DND-41 (cell line): ENCODE measurements at regions not wholly inside any gene's neighbourhood (a gene's known extent, or its start where the extent isn't known, plus 50 kb on each side); places are given as distances from the start of the nearest gene placed in this dataset.

Experiments used
- ATAC-seq: fragments of 200-7000 bp; cut with Tn5 transposase; 3 replicates; pipeline ENCODE4 v1.9.1; 2021; ENCODE audit warnings: low read depth; ENCODE audit not compliant: insufficient read depth
- DNase-seq: peaks from one replicate; pipeline ENCODE4 v3.0.0-alpha.2; 2020
- H2AFZ ChIP-seq: 2 replicates; pipeline ENCODE4 v1.6.0; 2012; ENCODE audit warnings: low read depth, low read length
- H3K27ac ChIP-seq: 2 replicates; pipeline ENCODE4 v1.5.1; 2012; ENCODE audit warnings: low read length, inconsistent platforms
- H3K27me3 ChIP-seq: fragments of 200-600 bp; sonication (generic); 2 replicates; pipeline ENCODE4 v1.6.0; 2012; ENCODE audit warnings: low read length, mild to moderate bottlenecking, inconsistent platforms; ENCODE audit not compliant: insufficient read depth, poor library complexity
- H3K36me3 ChIP-seq: 2 replicates; pipeline ENCODE4 v1.5.1; 2012; ENCODE audit warnings: low read length, inconsistent platforms; ENCODE audit not compliant: insufficient read depth
- H3K4me1 ChIP-seq: 2 replicates; pipeline ENCODE4 v1.5.1; 2012; ENCODE audit warnings: mild to moderate bottlenecking, low read length; ENCODE audit not compliant: insufficient read depth
- H3K4me2 ChIP-seq: 2 replicates; pipeline ENCODE4 v1.6.0; 2012; ENCODE audit warnings: mild to moderate bottlenecking, moderate library complexity, low read length, inconsistent platforms; ENCODE audit not compliant: insufficient read depth
- H3K4me3 ChIP-seq, 2 experiments: fragments of 200-600 bp in 1 of 2; shearing (Covaris generic) in 1 of 2; 2 replicates each; pipeline ENCODE4 v1.5.1; 2012 to 2016; ENCODE audit warnings: inconsistent platforms in 2 of 2, low read length in 2 of 2, mild to moderate bottlenecking in 2 of 2, low read depth in 1 of 2, moderate library complexity in 1 of 2
- H3K79me2 ChIP-seq: 2 replicates; pipeline ENCODE4 v1.6.0; 2012; ENCODE audit warnings: low read length, inconsistent platforms; ENCODE audit not compliant: insufficient read depth
- H3K9ac ChIP-seq: 2 replicates; pipeline ENCODE4 v1.6.0; 2012; ENCODE audit warnings: low read depth, mild to moderate bottlenecking, inconsistent platforms, low read length, moderate library complexity
- H3K9me3 ChIP-seq: 2 replicates; pipeline ENCODE4 v1.5.1; 2012; ENCODE audit warnings: low read length, moderate library complexity, mild to moderate bottlenecking, inconsistent platforms; ENCODE audit not compliant: insufficient read depth, severe bottlenecking
- H4K20me1 ChIP-seq: 2 replicates; pipeline ENCODE4 v1.6.0; 2012; ENCODE audit warnings: low read length; ENCODE audit not compliant: insufficient read depth
- EZH2 ChIP-seq: IDR thresholded peaks from 3 replicates; pipeline ENCODE4 v1.6.1; 2012; ENCODE audit warnings: borderline replicate concordance, low read depth, mild to moderate bottlenecking, moderate library complexity, low read length, inconsistent platforms; ENCODE audit not compliant: severe bottlenecking
- TF ChIP-seq, protein P1 (sequence below): IDR thresholded peaks from 2 replicates; pipeline ENCODE4 v1.5.1; 2012; ENCODE audit warnings: borderline replicate concordance, low read length, moderate library complexity, mild to moderate bottlenecking; ENCODE audit not compliant: poor library complexity, severe bottlenecking; ENCODE audit errors: extremely low read depth

DNA sequence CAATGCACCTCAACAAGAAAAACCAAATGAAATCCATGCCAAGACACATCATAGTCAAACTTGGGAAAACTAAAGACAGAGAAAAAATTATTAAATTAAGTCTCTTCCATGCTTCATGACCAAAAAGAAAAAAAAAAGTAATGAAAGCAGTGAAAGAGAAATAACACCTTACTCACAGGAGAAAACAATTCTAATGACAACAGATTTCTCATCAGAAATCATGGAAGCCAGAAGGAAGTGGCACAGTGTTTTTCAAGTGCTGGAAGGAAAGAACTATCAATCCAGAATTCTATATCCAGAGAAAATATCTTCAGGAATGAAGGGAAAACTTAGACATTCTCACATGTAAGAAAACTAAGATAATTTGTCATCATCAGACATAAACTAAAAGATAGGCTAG, 71.1 kb upstream of the NUDT4 start:
- ATAC-seq: no peak
- TF ChIP-seq, protein P1, sequence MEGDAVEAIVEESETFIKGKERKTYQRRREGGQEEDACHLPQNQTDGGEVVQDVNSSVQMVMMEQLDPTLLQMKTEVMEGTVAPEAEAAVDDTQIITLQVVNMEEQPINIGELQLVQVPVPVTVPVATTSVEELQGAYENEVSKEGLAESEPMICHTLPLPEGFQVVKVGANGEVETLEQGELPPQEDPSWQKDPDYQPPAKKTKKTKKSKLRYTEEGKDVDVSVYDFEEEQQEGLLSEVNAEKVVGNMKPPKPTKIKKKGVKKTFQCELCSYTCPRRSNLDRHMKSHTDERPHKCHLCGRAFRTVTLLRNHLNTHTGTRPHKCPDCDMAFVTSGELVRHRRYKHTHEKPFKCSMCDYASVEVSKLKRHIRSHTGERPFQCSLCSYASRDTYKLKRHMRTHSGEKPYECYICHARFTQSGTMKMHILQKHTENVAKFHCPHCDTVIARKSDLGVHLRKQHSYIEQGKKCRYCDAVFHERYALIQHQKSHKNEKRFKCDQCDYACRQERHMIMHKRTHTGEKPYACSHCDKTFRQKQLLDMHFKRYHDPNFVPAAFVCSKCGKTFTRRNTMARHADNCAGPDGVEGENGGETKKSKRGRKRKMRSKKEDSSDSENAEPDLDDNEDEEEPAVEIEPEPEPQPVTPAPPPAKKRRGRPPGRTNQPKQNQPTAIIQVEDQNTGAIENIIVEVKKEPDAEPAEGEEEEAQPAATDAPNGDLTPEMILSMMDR: no peak
- TF ChIP-seq EZH2: no peak

GRCh38 chr12:93308281-93308680, 69.4 kb upstream of the NUDT4 start:
- no peak overlapping the region for H3K4me2 ChIP-seq
- H3K79me2 ChIP-seq: no peaks in the 10 kb centered on the region
- TF ChIP-seq, protein P1: no peak
- TF ChIP-seq EZH2: no peak
- no peaks in the 10 kb centered on the region for H4K20me1 ChIP-seq
- H3K27ac ChIP-seq: no peak overlapping the region
- DNase-seq (no peak), ATAC-seq (no peak)
- no peak overlapping the region for H3K9ac ChIP-seq
- H3K36me3 ChIP-seq: no peaks in the 10 kb centered on the region
- H2AFZ ChIP-seq: no peak overlapping the region
- no peak overlapping the region for H3K4me3 ChIP-seq
- no peaks in the 10 kb centered on the region for H3K4me1 ChIP-seq
- no peaks in the 10 kb centered on the region for H3K9me3 ChIP-seq
- H3K27me3 ChIP-seq: no peaks in the 10 kb centered on the region

More for the DNA sequence above, 71.1 kb upstream of the NUDT4 start:
- Histone ChIP-seq H3K27ac (no peak overlapping the region), H3K9me3 (no peaks in the 10 kb centered on the region), H3K9ac (no peak overlapping the region), H2AFZ (no peak overlapping the region), H3K79me2 (no peaks in the 10 kb centered on the region), H4K20me1 (no peaks in the 10 kb centered on the region), H3K36me3 (no peaks in the 10 kb centered on the region), H3K4me1 (no peaks in the 10 kb centered on the region), H3K4me3 (no peak overlapping the region), H3K4me2 (no peak overlapping the region), H3K27me3 (no peaks in the 10 kb centered on the region)
- no peak for DNase-seq

GRCh38 chr12:93311827-93312226, 65.9 kb upstream of the NUDT4 start:
- TF ChIP-seq, protein P1: no peak
- no peak for TF ChIP-seq EZH2
- Histone ChIP-seq H3K27me3 (no peaks in the 10 kb centered on the region), H3K9me3 (no peaks in the 10 kb centered on the region), H3K4me1 (no peaks in the 10 kb centered on the region), H3K27ac (no peak overlapping the region), H3K79me2 (no peaks in the 10 kb centered on the region), H3K9ac (no peak overlapping the region), H2AFZ (no peak overlapping the region), H3K4me3 (no peak overlapping the region), H3K4me2 (no peak overlapping the region), H3K36me3 (no peaks in the 10 kb centered on the region), H4K20me1 (no peaks in the 10 kb centered on the region)
- ATAC-seq: no peak
- no peak for DNase-seq

GRCh38 chr12:93314177-93314497, 63.6 kb upstream of the NUDT4 start:
- ATAC-seq (no peak), DNase-seq (no peak)
- no peak overlapping the region for H3K4me2 ChIP-seq
- no peaks in the 10 kb centered on the region for H4K20me1 ChIP-seq
- no peaks in the 10 kb centered on the region for H3K27me3 ChIP-seq
- no peak overlapping the region for H3K9ac ChIP-seq
- no peak overlapping the region for H2AFZ ChIP-seq
- TF ChIP-seq EZH2: no peak
- no peaks in the 10 kb centered on the region for H3K4me1 ChIP-seq
- no peak overlapping the region for H3K27ac ChIP-seq
- no peak overlapping the region for H3K4me3 ChIP-seq
- H3K9me3 ChIP-seq: no peaks in the 10 kb centered on the region
- no peaks in the 10 kb centered on the region for H3K36me3 ChIP-seq
- no peaks in the 10 kb centered on the region for H3K79me2 ChIP-seq
